ENCODE measurements at regions not wholly inside any gene's neighbourhood (a gene's known extent, or its start where the extent isn't known, plus 50 kb on each side); places are given as distances from the start of the nearest gene placed in this dataset.

- TF ChIP-seq EZH2 (IDR thresholded peaks at IDR 0.05; ENCODE audit: borderline replicate concordance, low read length): no peak
- no peak for TF ChIP-seq CTCF (IDR thresholded peaks at IDR 0.05; ENCODE audit: low read length)
These were observed 141.5 kb downstream of the RRAGC start for GRCh38 chr1:38718031-38718430.

Measured in OCI-LY1 (cell line).